ENCODE measurements at regions not wholly inside any gene's neighbourhood (a gene's known extent, or its start where the extent isn't known, plus 50 kb on each side); places are given as distances from the start of the nearest gene placed in this dataset.
"Not testable (repeated sequence)": the region's sequence is repeated elsewhere in the genome, so short reads cannot be mapped to it uniquely, and the experiment has no call there.

- no peak for DNase-seq (ENCODE audit: low spot score)
Observed at GRCh38 chr2:19651466-19651865, 250.3 kb downstream of the TTC32 start.

DNA sequence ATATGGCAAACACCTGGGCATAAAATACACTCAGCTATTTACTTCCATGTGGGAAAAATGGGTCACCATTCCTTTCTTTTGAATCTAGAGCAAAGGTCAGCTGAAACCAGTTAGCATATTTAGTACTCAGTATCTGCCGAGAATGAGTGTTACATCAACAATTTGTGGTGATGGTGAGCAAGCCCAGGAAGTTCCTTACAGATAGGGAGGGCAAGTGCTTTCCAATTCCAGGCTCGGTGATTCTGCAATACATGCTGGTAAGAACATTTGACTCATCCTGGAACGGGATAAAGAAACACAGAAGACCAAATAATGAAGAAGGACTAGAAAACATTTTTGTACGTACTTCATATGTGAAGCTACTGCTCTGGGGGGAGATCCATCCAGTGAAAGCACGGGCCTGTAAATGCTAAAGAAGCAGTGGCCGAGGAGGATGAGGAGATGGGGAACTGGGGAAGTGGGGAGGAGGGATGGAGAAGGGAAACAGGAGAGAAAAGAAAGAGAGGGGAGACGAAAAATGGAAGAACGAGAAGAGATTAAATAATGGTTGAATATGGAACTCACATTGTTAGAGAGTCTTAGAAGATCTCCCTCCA is 251.9 kb downstream of the TTC32 start:
- DNase-seq (ENCODE audit: low spot score): no peak

DNA sequence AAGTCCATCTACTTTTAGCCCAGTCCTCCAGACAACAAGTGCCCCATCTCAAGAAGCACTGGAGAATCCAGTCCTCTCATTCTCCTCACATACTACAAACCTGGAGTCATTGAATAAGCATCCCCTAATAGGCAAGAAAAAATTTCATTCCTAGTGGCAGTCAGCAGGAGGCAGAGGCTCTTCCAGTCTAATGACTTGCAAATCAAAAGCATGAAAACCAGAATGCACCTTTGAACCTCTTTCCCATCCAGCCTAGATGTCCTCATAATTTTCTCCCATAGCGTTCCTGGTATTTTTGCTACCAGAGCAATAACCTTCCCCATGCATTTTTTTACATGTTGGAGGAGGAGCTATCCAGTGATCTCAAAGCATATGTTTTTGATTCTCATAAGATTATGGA is 252.6 kb downstream of the TTC32 start:
- DNase-seq (ENCODE audit: low spot score): no peak

GRCh38 chr2:19648583-19648982 is 253.2 kb downstream of the TTC32 start:
- DNase-seq (ENCODE audit: low spot score): no peak

GRCh38 chr2:19646987-19647386 is 254.8 kb downstream of the TTC32 start:
- DNase-seq (ENCODE audit: low spot score): no peak

GRCh38 chr2:19644763-19645162 is 257.0 kb downstream of the TTC32 start:
- DNase-seq (ENCODE audit: low spot score): no peak

DNA sequence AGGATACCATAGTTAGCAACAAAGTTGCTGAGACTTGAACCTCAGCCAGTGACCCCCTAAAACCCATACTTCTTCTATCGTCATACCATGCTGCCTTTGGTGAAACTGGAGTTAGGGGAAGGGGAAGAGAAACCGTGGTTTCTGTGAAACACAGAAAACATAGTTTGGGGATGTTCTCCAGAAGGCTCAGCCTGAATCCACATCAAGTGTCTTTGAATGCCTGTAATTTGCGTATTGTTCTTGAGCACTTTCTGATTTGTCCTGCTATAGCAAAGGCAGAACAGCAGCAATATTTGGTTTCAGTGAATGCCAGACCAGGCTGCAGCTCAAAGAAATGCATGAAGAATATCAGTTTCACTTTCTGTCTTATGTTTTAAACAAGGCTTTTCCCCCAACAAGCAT is 258.7 kb downstream of the TTC32 start:
- no peak for DNase-seq (ENCODE audit: low spot score)

- no peak for DNase-seq (ENCODE audit: low spot score)
Observed at GRCh38 chr2:19642501-19642900, 259.3 kb downstream of the TTC32 start.

- no peak for DNase-seq (ENCODE audit: low spot score)
Observed at GRCh38 chr2:19635951-19636510, 265.8 kb downstream of the TTC32 start.

GRCh38 chr2:19632403-19632991 is 269.3 kb downstream of the TTC32 start:
- DNase-seq (ENCODE audit: low spot score): no peak

DNA sequence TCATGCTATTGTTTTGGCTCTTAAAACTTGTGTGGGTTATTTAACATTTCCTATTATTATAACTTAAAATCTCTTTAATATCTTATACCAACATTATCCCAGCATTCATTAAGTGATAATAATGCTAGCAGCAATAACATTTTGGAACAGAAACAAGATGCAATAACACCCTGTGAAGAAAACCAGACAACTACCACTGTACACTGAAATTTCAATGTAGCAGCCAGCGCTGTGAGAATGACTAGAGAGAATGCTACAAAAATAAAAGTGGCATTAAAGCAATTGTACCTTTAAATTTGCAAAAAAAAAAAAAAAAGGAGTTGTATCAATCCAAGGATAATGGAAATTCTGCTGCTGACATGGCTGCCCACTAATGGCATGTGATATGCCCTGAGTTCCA is 269.9 kb downstream of the TTC32 start:
- no peak for DNase-seq (ENCODE audit: low spot score)

DNA sequence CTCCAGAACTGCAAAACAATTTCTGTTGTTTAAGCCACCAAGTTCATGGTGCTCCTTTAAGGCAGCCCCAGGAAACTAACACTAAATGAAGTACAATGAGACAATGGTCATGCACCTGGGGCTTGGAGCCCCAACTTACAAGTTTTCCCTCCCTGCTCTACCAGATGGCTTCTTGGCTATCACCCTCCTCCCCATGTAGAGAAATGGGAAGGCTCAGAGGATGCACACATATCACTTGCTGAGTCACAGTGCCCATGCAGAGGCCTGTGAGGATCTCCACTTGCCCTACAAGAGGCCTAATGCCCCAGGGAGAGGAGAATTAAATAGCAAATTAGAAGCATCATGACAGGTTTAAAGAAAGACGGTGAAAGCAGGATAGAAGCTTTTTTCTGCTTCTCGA is 270.9 kb downstream of the TTC32 start:
- DNase-seq (ENCODE audit: low spot score): no peak

DNA sequence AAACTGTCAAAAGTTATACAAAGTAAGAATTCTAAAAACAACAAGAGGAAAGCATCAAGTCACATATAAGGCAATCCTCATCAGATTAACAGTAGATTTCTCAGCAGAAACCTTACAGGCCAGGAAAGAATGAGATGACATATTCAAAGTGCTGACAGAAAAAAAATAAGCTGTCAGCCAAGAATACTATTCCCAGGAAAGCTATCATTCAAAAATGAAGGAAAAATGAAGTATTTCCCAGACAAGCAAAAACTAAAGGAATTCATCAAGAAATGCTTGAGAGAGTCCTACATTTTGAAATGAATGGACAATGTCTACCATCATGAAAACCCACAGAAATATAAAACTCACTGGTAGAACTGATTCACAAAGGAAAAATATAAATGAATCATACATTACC is 268.9 kb upstream of the OSR1 start:
- DNase-seq (ENCODE audit: low spot score): no peak

DNA sequence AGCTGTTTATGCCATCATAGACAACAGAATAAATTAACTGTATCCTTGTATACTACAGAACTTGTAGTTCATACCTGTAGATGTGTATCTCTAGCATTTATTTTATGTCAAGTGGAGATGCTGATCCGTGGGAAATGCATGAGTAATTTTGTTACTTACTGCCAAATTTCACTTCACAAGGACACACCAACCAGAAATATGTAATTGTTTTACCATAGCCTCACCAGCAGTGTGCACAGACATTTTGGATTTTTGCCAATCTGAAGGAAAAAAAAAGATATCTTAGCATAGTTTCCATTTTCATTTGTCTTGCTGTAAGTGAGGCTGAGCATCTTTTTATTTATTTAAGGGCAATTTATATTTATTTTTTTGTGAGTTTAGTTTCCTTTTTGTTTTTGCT is 265.1 kb upstream of the OSR1 start:
- DNase-seq (ENCODE audit: low spot score): no peak

DNA sequence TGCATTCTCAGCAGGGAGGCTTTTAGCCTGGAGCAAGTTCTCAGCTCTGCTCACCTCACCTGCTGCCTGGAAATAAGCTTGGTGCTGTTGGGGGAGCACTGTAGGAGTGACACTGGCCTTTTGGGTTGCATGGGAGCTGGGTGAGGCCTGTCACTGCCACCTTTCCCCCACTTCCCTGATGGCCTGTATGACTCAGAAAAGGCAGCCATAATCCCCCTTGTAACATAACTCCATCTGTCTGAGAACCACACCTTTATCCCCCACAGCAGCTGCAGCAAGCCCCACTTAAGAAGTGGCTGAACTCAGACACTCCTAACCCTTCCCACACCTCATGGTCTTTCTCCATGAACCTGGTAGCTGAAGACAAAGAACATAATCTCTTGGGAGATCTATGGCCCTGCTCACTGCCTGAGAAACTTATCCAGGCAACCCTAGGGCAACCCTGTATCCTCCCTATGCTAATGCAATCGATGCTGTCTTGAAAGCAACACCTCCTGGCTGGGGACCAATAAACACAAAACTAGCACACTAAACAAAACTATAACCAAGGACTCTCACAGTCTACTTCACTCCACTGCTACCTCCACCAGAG is 258.9 kb upstream of the OSR1 start:
- DNase-seq (ENCODE audit: low spot score): no peak

- DNase-seq (ENCODE audit: low spot score): not testable (repeated sequence)
Observed at GRCh38 chr2:19615402-19615801, 257.0 kb upstream of the OSR1 start.

DNA sequence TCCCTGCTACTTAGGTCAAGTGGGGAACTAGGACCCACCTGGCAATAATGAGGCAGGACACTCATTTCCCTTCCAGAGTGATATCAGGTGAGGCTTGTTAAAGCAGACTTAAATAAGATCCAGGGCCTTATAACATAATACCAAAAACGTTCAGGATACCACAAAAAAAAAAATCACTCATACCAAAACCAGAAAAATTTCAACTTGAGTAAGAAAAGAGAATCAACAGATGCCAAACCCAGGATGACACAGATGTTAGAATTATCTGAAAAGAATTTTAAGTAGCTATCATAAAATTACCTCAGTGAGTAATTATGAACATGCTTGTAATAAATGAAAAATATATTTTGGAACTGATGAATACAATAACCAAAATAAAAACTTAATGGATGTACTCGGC is 255.6 kb upstream of the OSR1 start:
- no peak for DNase-seq (ENCODE audit: low spot score)

- DNase-seq (ENCODE audit: low spot score): no peak
Observed at GRCh38 chr2:19611491-19612332, 253.3 kb upstream of the OSR1 start.

- DNase-seq (ENCODE audit: low spot score): no peak
Observed at GRCh38 chr2:19609266-19609665, 250.8 kb upstream of the OSR1 start.

DNA sequence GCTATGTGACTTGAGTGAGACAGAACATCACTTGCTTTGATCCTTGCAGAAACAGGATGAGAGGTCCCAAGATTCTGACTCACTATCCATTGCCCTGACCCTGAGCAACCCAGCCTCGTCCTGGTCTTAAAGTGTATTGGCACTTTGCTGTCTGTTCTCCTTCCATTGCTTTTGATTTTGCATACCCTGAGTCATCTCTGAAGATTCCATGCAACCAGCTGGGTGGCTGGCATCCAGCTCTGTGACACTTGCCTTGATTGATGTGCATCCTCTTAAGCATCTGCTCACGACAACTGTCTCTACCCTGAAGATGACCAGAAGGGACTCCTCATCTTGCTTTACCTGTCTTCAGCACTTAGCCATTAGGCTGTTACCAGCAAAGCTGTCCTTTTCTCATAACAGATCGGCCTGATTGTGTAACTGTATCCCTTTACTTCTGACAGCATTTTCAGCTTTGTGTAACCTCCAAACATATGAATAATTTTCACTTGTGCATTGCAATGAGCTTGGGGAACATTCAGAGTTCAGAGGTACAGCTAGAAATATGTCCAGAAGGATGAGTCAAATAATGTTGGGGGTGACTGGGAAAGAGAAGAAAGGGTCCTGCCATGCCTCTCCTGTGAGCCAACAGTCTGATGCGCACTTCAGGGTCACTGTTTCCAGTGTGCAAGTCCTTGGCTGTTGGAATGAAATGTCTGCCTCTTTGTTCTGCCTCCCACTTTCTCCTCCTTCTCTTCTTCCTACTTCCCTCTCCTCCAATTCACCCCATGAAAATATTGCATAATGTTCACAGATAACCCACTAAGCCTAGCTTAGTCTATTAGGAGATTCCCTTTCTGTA is 249.7 kb upstream of the OSR1 start:
- no peak for DNase-seq (ENCODE audit: low spot score)

- DNase-seq (ENCODE audit: low spot score): no peak
Observed at GRCh38 chr2:19607400-19607799, 249.0 kb upstream of the OSR1 start.

DNA sequence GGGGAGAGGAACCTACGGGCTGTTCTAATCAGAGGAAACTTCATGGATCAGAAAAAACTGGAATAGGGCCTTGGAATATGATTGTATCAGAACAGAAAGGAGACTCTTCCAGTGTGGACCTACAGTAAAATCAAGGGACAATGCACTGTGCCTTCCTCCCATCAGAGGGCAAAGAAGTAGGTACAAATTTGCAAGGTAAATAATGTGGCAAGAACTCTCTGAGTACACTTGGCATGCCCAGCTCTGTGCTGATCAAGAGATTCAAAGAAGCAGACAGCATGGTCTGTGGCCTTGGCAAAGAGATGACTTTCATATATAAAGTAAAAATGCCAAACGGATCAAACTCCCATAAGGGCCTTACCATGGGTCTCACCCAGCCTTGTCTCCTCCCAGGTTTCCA is 242.6 kb upstream of the OSR1 start:
- DNase-seq (ENCODE audit: low spot score): no peak

Data from iPS-NIHi11 (cell line).